H7 (cell line): ENCODE measurements at regions not wholly inside any gene's neighbourhood (a gene's known extent, or its start where the extent isn't known, plus 50 kb on each side); places are given as distances from the start of the nearest gene placed in this dataset.
"Not testable (repeated sequence)": the region's sequence is repeated elsewhere in the genome, so short reads cannot be mapped to it uniquely, and the experiment has no call there.

ENCODE experiments used
- DNase-seq: peaks from one replicate; pipeline ENCODE4 v3.0.0; 2012
- H3K27me3 ChIP-seq: 2 replicates; pipeline ENCODE4 v1.6.0; 2011; ENCODE audit warnings: mild to moderate bottlenecking, low read length; ENCODE audit not compliant: control insufficient read depth, insufficient read depth
- H3K36me3 ChIP-seq: replicated peaks from 2 replicates; pipeline ENCODE4 v1.5.1; 2011; ENCODE audit warnings: low read length; ENCODE audit not compliant: control insufficient read depth, insufficient read depth
- H3K4me3 ChIP-seq: 2 replicates; pipeline ENCODE4 v1.5.1; 2011; ENCODE audit warnings: low read depth, mild to moderate bottlenecking, control low read depth, low read length, moderate library complexity; ENCODE audit not compliant: insufficient read depth

- Histone ChIP-seq H3K36me3 (no peaks in the 10 kb centered on the region), H3K27me3 (no peaks in the 10 kb centered on the region), H3K4me3 (no peak overlapping the region)
- DNase-seq, result no peak
Observed at GRCh38 chr2:215542690-215543089, 106.8 kb upstream of the FN1 start.

- no peak for DNase-seq
- no peaks in the 10 kb centered on the region for H3K36me3 ChIP-seq
- H3K27me3 ChIP-seq, result no peaks in the 10 kb centered on the region
- no peak overlapping the region for H3K4me3 ChIP-seq
Observed at GRCh38 chr2:215540658-215541057, 104.8 kb upstream of the FN1 start.

DNA sequence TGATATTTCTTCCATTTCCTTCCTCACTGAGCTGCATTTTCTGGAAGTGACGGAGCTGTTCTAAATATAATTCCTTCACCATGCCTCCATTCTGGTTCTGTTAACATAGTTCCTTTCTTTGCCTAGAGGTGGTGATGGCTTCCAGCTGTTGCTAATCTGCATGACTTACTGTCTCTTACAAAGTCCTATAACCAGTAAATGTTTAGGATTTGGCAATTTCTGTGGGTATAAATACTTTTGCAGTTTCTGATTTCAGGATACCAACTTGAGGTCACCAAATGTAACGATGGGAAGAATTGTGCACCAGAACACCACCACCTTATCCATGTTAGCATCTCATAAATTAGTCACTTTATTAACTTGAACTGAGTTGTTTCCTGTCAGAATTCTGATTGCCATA is 101.7 kb upstream of the FN1 start:
- peak; percentile 15 for DNase-seq
- no peak overlapping the region for H3K4me3 ChIP-seq
- H3K36me3 ChIP-seq, result no peaks in the 10 kb centered on the region
- H3K27me3 ChIP-seq, result no peaks in the 10 kb centered on the region

DNA sequence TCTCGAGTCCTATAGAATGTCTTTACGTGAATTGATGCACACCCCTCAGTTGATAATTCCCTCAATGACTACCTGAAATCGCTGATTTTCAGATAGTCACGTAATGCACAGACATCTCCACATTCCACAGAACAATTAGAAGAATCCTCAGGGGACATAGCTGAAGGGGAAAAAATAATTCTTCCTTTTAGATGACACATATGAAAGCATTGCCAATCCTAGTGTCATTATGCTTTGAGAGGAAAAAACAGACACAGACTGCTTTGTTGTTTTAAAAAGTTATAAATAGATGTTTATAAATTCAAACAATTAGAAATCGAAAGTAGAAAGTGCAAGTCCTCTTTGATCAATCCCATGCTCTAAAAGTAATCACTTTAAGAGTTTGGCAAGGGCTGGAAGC is 100.6 kb upstream of the FN1 start:
- no peak for DNase-seq
- H3K36me3 ChIP-seq, result no peaks in the 10 kb centered on the region

DNA sequence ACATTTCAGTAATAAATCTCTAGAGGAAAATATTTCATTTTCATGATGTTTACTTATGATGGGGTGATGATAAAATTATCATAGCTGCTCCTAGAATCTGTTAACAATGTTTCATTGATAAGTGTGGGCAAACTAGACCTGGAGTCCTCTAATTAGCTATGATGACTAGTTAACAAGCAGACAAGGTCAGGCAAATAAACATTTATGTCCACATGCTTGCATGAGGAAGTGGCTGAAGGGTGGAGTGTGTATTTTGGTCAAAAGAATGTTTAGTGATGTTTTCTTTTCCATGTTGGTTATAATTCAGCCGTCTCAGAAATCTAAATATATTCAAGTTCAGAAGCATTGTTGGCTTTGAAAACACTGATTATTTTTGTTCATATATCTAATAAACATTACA is 99.9 kb upstream of the FN1 start:
- H3K27me3 ChIP-seq, result no peaks in the 10 kb centered on the region
- DNase-seq, result no peak
- no peak overlapping the region for H3K4me3 ChIP-seq
- no peaks in the 10 kb centered on the region for H3K36me3 ChIP-seq

More for the DNA sequence above, 100.6 kb upstream of the FN1 start:
- no peak overlapping the region for H3K4me3 ChIP-seq
- no peaks in the 10 kb centered on the region for H3K27me3 ChIP-seq

DNA sequence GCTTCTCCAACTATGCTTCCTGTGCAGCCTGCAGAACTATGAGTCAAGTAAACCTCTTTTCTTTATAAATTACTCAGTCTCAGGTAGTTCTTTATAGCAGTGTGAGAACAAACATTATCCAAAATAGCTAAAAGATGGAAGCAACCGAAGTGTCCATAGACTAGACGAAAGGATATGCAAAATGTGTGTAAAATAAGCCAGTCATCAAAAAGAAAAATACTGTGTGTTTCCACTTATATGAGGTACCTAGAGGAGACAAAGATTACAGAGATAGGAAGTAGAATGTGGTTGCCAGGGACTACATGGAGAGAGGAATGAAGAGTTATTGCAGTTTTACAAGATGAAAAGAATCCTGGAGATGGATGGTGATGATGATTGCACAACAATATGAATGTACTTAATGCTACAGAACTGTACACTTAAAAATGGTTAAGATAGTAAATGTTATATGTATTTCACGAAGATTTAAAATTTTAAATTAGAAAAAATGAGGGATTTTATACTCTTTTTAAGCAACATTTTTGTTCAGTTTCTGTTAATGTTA is 99.3 kb upstream of the FN1 start:
- Histone ChIP-seq H3K36me3 (no peaks in the 10 kb centered on the region), H3K27me3 (no peaks in the 10 kb centered on the region), H3K4me3 (no peak overlapping the region)
- no peak for DNase-seq

- not testable (repeated sequence) for H3K36me3 ChIP-seq
Observed at GRCh38 chr2:215533716-215534115, 97.8 kb upstream of the FN1 start.

GRCh38 chr2:215532844-215533243 is 97.0 kb upstream of the FN1 start:
- DNase-seq, result no peak

More at GRCh38 chr2:215533716-215534115, 97.8 kb upstream of the FN1 start:
- not testable (repeated sequence) for H3K27me3 ChIP-seq, H3K4me3 ChIP-seq, DNase-seq

GRCh38 chr2:215531284-215531683 is 95.4 kb upstream of the FN1 start:
- DNase-seq, result no peak
- Histone ChIP-seq H3K36me3 (no peaks in the 10 kb centered on the region), H3K27me3 (no peaks in the 10 kb centered on the region), H3K4me3 (no peak overlapping the region)

More at GRCh38 chr2:215532844-215533243, 97.0 kb upstream of the FN1 start:
- no peak overlapping the region for H3K4me3 ChIP-seq
- H3K27me3 ChIP-seq, result no peaks in the 10 kb centered on the region
- H3K36me3 ChIP-seq, result no peaks in the 10 kb centered on the region

GRCh38 chr2:215530191-215530968 is 94.5 kb upstream of the FN1 start:
- Histone ChIP-seq H3K27me3 (no peaks in the 10 kb centered on the region), H3K36me3 (no peaks in the 10 kb centered on the region), H3K4me3 (no peak overlapping the region)
- DNase-seq, result no peak

GRCh38 chr2:215529271-215529670 is 93.4 kb upstream of the FN1 start:
- DNase-seq, result no peak
- H3K4me3 ChIP-seq, result no peak overlapping the region
- no peaks in the 10 kb centered on the region for H3K36me3 ChIP-seq
- no peaks in the 10 kb centered on the region for H3K27me3 ChIP-seq

GRCh38 chr2:215528555-215528954 is 92.7 kb upstream of the FN1 start:
- DNase-seq, result no peak
- Histone ChIP-seq H3K4me3 (no peak overlapping the region), H3K36me3 (no peaks in the 10 kb centered on the region), H3K27me3 (no peaks in the 10 kb centered on the region)

- Histone ChIP-seq H3K27me3 (no peaks in the 10 kb centered on the region), H3K36me3 (no peaks in the 10 kb centered on the region), H3K4me3 (no peak overlapping the region)
- DNase-seq, result no peak
Observed at GRCh38 chr2:215527736-215528135, 91.9 kb upstream of the FN1 start.

- H3K27me3 ChIP-seq, result no peaks in the 10 kb centered on the region
- H3K4me3 ChIP-seq, result no peak overlapping the region
- DNase-seq, result no peak
- no peaks in the 10 kb centered on the region for H3K36me3 ChIP-seq
Observed at GRCh38 chr2:215526341-215526740, 90.5 kb upstream of the FN1 start.

DNA sequence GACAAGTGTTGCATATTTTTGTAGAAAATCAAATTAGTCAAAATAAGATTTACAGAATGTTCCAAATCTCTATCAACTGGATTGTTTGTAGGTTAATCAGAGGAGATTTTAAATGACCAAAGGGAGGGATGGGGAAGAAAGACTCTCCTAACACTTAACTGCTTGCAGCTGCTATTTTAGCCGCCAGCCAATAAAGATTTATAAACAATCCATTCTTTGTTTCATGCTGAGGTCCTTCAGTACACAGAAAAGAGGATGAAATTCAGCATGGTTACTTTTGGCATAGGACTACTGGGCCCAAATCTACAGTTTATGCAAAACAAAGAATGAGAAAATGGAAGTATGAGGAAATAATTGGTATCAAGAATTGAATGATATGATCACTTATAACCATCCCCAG is 86.4 kb upstream of the FN1 start:
- H3K27me3 ChIP-seq, result no peaks in the 10 kb centered on the region
- DNase-seq, result no peak
- H3K36me3 ChIP-seq, result no peaks in the 10 kb centered on the region
- H3K4me3 ChIP-seq, result no peak overlapping the region
